H7 (cell line): ENCODE measurements at regions not wholly inside any gene's neighbourhood (a gene's known extent, or its start where the extent isn't known, plus 50 kb on each side); places are given as distances from the start of the nearest gene placed in this dataset.
A peak's percentile ranks its signal among the peaks of the same experiment; 100 is the strongest.
"Not testable (repeated sequence)": the region's sequence is repeated elsewhere in the genome, so short reads cannot be mapped to it uniquely, and the experiment has no call there.

Source experiments
- DNase-seq: peaks from one replicate; pipeline ENCODE4 v3.0.0; 2012
- H3K27me3 ChIP-seq: 2 replicates; pipeline ENCODE4 v1.6.0; 2011; ENCODE audit warnings: mild to moderate bottlenecking, low read length; ENCODE audit not compliant: control insufficient read depth, insufficient read depth
- H3K36me3 ChIP-seq: replicated peaks from 2 replicates; pipeline ENCODE4 v1.5.1; 2011; ENCODE audit warnings: low read length; ENCODE audit not compliant: control insufficient read depth, insufficient read depth
- H3K4me3 ChIP-seq: 2 replicates; pipeline ENCODE4 v1.5.1; 2011; ENCODE audit warnings: low read depth, mild to moderate bottlenecking, control low read depth, low read length, moderate library complexity; ENCODE audit not compliant: insufficient read depth

GRCh38 chr2:122713800-122714199 lies 958.3 kb downstream of the TSN start:
- no peak overlapping the region for H3K4me3 ChIP-seq
- no peaks in the 10 kb centered on the region for H3K27me3 ChIP-seq
- H3K36me3 ChIP-seq = no peaks in the 10 kb centered on the region
- no peak for DNase-seq

DNA sequence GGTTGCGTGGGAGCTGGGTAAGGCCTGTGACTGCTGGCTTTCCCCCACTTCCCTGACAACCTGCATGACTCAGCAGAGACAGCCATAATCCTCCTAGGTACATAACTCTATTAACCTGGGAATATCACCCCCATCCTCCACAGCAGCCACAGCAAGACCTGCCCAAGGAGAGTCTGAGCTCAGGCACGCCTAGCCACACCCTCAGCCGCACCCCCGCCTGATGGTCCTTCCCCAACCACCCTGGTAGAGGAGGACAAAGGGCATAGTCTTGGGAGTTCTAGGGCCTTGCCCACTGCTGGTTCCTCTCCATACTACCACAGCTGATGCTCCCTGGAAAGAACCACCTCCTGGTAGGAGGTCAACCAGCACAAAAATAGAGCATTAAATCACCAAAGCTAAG lies 965.4 kb downstream of the TSN start:
- DNase-seq, H3K27me3 ChIP-seq, H3K36me3 ChIP-seq, H3K4me3 ChIP-seq: not testable (repeated sequence)

DNA sequence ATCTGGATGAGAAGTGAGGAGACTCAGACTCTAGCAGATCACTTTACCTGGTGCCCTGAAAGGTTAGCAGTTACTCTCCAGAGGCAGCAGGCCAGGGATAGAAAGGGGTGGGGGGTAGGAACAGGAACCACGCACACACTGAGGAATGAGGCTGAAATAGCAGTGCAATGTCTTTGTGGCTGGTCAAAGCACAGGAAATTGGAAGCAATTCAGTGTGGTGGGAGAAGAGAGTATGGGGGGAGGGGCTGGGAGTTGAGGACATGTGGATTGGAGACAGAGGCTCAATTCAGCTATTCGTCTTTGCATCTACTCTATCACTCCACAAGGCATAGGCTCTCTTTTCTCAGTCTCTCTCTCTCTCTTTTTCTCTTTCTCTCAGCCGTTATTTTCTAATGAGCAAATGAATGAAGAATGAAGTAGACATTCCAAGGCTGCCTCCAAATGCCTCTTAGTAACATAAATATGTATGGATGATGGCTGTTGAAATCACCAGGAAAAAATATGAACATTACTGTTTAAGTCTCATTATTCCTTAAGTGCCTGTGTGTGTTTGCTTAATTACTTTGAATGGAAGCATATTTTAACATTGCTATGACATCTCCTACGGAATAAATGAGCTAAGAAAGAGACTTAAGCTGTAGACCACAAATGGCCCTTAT lies 979.4 kb downstream of the TSN start:
- no peaks in the 10 kb centered on the region for H3K36me3 ChIP-seq
- H3K4me3 ChIP-seq = no peak overlapping the region
- no peaks in the 10 kb centered on the region for H3K27me3 ChIP-seq
- DNase-seq = peak; percentile 1

GRCh38 chr2:122736279-122736678 lies 980.8 kb downstream of the TSN start:
- H3K27me3 ChIP-seq = no peaks in the 10 kb centered on the region
- no peak overlapping the region for H3K4me3 ChIP-seq
- no peaks in the 10 kb centered on the region for H3K36me3 ChIP-seq
- no peak for DNase-seq

- no peaks in the 10 kb centered on the region for H3K27me3 ChIP-seq
- no peak for DNase-seq
- no peaks in the 10 kb centered on the region for H3K36me3 ChIP-seq
These were observed 982.1 kb downstream of the TSN start for GRCh38 chr2:122737429-122738077.

GRCh38 chr2:122739732-122740593 lies 984.5 kb downstream of the TSN start:
- DNase-seq = no peak
- no peaks in the 10 kb centered on the region for H3K36me3 ChIP-seq
- H3K27me3 ChIP-seq = no peaks in the 10 kb centered on the region
- no peak overlapping the region for H3K4me3 ChIP-seq

More at GRCh38 chr2:122737429-122738077, 982.1 kb downstream of the TSN start:
- H3K4me3 ChIP-seq = no peak overlapping the region

DNA sequence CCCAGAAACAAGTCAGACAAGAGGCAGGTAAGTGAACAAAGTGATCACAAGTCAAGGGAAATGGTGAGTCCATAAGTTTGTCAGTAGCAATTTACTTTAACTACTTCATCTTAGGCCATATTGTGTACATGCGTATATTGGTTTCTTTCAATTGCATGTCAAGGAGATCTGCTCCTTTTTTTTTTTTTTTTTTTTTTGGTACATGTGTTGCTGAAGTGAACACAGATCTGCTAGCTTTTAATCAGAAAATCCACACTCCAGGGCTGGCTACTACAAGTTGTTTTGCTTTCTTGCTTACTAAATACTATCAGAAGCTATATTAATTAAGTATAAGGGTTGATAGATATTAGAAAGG lies 985.1 kb downstream of the TSN start:
- Histone ChIP-seq H3K36me3 (no peaks in the 10 kb centered on the region), H3K4me3 (no peak overlapping the region), H3K27me3 (no peaks in the 10 kb centered on the region)
- no peak for DNase-seq

GRCh38 chr2:122741403-122741802 lies 986.0 kb downstream of the TSN start:
- DNase-seq = no peak
- Histone ChIP-seq H3K36me3 (no peaks in the 10 kb centered on the region), H3K4me3 (no peak overlapping the region), H3K27me3 (no peaks in the 10 kb centered on the region)

- Histone ChIP-seq H3K4me3 (no peak overlapping the region), H3K27me3 (no peaks in the 10 kb centered on the region), H3K36me3 (no peaks in the 10 kb centered on the region)
- no peak for DNase-seq
These were observed 987.7 kb downstream of the TSN start for GRCh38 chr2:122743021-122743675.

DNA sequence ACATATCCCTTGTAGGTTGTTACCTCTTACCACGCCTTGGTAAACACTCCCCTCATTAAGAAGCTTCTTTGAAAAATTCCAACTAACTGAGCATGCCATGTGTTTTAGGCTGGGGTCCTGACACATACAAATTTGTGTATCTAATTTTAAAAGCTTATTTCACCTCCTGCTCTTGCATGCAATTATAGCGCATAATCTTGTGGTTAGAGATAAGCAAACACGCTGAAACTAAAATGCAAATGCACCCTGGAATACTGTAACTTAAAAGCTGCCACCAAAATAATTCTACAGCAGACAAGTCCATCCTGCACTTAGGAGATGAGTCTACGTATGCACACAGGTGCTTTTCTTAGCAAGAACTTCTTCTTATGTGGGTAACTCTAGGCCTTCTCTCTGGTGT lies 990.2 kb downstream of the TSN start:
- no peak for DNase-seq
- no peaks in the 10 kb centered on the region for H3K36me3 ChIP-seq
- H3K27me3 ChIP-seq = no peaks in the 10 kb centered on the region

DNA sequence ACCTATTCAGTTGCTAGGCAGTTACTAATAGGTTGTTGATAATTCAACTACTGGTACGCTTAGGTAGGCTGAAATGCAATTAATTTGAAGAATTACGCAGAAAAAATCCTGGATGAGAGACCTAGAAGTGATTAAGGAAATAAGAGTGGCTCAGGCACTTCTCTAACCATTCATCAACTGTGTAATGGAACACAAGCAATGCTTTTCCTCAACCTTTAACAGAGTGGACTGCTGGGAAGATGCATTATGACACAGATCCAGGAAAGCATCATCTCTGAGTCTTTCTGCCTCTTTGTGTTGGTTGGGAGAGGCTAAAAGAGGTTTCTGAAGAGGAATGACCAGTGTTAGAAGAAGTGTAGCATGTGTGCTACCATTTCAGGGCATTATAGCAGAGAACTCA lies 992.2 kb downstream of the TSN start:
- Histone ChIP-seq H3K27me3 (no peaks in the 10 kb centered on the region), H3K36me3 (no peaks in the 10 kb centered on the region), H3K4me3 (no peak overlapping the region)
- DNase-seq = no peak

More for the DNA sequence above, 990.2 kb downstream of the TSN start:
- no peak overlapping the region for H3K4me3 ChIP-seq

DNA sequence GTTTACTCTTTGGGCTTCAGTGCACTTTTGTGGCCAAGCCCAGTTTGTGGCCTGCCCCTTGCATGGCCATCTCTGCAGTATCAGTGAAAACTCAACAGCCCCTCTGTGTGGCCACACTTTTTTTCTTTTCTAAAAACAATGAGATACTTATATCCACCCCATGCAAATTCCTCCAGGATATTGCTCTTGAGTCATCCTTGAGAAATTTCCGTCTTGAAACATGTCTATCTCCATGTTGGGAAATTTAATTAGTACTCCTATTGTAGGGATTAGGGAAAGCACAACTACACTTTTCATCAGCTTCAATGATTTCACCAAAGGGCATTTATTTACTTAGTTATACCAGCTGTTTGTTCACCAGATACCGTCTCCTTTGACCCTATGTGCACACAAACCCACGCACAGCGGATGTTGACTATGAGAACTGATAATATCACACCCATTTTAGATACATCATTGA lies 993.1 kb downstream of the TSN start:
- Histone ChIP-seq H3K4me3 (no peak overlapping the region), H3K27me3 (no peaks in the 10 kb centered on the region), H3K36me3 (no peaks in the 10 kb centered on the region)
- no peak for DNase-seq

- no peak for DNase-seq
- Histone ChIP-seq H3K27me3 (no peaks in the 10 kb centered on the region), H3K36me3 (no peaks in the 10 kb centered on the region), H3K4me3 (no peak overlapping the region)
These were observed 994.0 kb downstream of the TSN start for GRCh38 chr2:122749405-122749804.

DNA sequence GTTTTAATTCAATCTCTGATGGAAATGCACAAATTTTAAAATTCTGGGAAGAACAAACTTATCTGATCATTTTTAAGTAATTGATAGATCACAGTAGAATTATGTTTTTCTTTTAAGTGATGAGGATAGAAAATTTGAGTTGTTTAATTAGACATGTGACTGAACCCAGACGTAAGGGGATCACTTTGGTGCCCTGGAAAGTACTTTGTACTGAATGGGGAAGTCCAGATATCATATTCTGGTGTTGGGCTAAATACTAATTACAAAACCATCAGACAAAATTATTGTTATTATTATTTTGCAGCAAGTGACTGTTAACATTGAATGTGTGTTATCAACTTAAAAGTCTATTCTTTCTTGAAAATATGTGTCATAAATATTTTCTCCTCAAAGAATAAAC lies 994.6 kb downstream of the TSN start:
- Histone ChIP-seq H3K27me3 (no peaks in the 10 kb centered on the region), H3K36me3 (no peaks in the 10 kb centered on the region), H3K4me3 (no peak overlapping the region)
- DNase-seq = no peak
